A673 (cell line): ENCODE measurements at regions not wholly inside any gene's neighbourhood (a gene's known extent, or its start where the extent isn't known, plus 50 kb on each side); places are given as distances from the start of the nearest gene placed in this dataset.

Source experiments
- CTCF ChIP-seq: fragments of 300-800, 200-600 bp; sonication (generic); conservative IDR thresholded peaks from 2 replicates; pipeline ENCODE4 v1.5.1; 2017; ENCODE audit warnings: low read depth, mild to moderate bottlenecking, antibody characterized with exemption, low read length, moderate library complexity, mixed read lengths
- EZH2 ChIP-seq: fragments of 200-600 bp; sonication (generic); IDR thresholded peaks from 2 replicates; pipeline ENCODE4 v1.6.1; 2017; ENCODE audit warnings: borderline replicate concordance, low read depth, mild to moderate bottlenecking, mixed read lengths, antibody characterized with exemption, low read length; ENCODE audit not compliant: poor library complexity, severe bottlenecking

- no peak for TF ChIP-seq CTCF
- TF ChIP-seq EZH2, result no peak
These were observed 129.9 kb upstream of the RIPOR2 start for GRCh38 chr6:25065666-25066065.
